ENCODE measurements at regions not wholly inside any gene's neighbourhood (a gene's known extent, or its start where the extent isn't known, plus 50 kb on each side); places are given as distances from the start of the nearest gene placed in this dataset.

DNA sequence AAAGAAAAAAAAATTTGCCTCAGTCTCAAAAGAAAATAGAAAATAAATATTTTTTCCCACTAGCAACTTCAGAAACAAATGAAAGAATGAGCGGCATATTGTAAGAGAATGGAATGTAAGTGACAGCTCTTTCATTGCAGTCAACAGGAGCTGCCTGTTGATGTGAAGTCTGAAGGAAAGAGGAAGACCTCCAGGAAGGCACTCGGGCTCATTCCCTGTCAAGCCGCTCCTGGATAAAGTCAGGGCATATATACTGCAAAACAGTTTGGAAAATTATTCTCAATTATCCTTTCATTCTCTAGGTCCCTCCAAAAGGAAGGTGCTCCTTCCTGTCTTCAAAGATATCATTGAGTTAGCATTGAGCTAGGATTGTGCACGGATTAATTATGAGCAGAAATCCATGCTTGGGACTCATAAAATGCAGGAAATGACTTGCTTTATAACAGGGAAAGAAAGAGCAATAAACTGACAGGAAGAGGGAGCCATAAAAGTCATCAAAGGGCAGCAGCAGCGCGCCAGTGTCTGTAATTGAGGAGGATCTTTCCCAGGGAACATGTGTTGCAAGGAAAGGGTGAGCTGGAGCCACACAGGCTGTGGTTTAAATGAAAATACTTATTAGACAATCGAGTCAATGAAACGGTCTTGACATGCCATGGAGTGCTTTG, 218.2 kb downstream of the C6orf118 start:
- no peak for DNase-seq (ENCODE audit: low read depth in 4 of 4, low spot score in 3 of 4)

- no peak for DNase-seq (ENCODE audit: low read depth in 4 of 4, low spot score in 3 of 4)
Observed at GRCh38 chr6:165090242-165090641, 219.2 kb downstream of the C6orf118 start.

DNA sequence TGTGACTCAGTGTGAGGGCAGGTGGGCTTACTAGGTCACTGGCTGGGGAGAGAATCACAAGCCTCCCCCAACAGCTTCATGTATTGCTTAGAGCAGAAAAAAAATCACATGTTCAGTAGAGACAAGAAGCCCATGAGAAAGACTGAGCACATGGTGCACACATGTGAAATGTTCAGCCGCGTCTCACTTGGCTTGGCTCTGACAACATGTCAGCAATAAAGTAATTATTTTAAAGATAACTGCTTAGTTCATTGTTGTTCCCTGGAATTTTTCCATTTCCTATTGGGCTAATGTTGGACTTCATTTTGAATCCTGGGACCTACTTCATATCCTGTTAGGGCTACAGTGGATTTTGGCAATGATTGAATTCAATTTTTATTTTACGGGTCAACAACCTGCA, 222.6 kb downstream of the C6orf118 start:
- no peak for DNase-seq (ENCODE audit: low read depth in 4 of 4, low spot score in 3 of 4)

- DNase-seq (ENCODE audit: low read depth in 4 of 4, low spot score in 3 of 4): no peak
Observed at GRCh38 chr6:165082636-165083035, 226.8 kb downstream of the C6orf118 start.

DNA sequence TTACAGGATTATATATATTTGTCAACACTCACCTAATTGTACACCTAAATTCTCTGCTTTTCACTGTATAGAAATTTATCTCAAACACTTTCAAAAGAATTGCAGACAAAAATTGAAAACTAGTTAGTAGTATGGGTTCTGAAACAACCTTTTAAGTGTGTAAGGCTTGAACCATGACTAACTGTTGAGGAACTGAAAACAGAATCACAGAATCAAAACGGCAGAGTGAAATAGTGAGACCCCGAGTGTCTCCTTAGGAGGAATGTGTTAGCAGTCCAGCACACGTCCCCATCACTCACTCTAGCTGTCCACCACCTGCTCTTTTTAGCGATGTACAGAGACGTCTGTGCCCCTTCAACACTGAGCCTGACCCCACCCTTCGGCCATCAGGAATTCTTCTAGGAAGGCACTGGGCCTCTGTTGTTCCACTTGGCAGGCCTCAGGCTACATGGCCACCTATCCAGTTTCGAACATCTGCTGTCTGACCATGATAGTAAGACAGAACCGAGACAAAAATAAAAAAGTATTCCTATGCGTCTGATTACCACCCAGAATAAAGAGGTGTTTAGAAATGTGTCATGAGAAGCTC, 227.4 kb downstream of the C6orf118 start:
- DNase-seq (ENCODE audit: low read depth in 4 of 4, low spot score in 3 of 4): no peak

GRCh38 chr6:165077876-165078275, 231.5 kb downstream of the C6orf118 start:
- no peak for DNase-seq (ENCODE audit: low read depth in 4 of 4, low spot score in 3 of 4)

DNA sequence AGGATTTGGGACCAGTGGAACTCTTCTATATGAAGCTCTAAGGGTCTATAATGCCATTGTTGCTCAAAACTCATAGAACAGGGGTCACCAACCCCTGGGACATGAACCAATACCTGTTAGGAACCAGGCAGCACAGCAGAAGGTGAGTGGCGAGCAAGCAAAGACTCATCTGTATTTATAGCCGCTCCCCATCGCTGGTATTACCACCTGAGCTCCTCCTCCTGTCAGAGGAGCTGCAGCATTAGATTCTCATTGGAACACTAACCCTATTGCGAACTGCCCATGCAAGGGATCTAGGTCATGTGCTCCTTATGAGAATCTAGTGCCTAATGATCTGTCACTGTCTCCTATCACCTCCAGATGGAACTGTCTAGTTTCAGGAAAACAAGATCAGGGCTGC, 237.5 kb downstream of the C6orf118 start:
- no peak for DNase-seq (ENCODE audit: low read depth in 4 of 4, low spot score in 3 of 4)

GRCh38 chr6:165060720-165061119, 248.7 kb downstream of the C6orf118 start:
- no peak for DNase-seq (ENCODE audit: low read depth in 4 of 4, low spot score in 3 of 4)

DNA sequence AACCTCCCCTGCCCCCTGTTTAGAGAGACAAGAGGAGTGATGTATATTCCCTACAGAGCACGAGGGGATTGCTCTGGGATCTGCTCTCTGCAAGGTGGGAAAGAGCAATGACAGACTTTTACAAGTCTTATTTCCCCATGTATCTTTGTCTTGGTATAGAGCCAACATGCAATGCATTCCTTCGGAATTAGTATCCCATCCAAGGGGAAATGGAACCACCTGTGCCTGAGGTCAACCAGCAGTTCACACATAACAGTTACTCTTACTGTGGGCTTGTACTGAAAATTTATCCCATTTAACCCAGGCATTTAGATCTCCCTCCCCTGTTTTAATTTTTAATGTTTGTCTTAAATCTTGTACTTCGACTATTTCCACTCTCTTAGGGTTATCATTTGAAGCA, 250.4 kb downstream of the C6orf118 start:
- no peak for DNase-seq (ENCODE audit: low read depth in 4 of 4, low spot score in 3 of 4)

DNA sequence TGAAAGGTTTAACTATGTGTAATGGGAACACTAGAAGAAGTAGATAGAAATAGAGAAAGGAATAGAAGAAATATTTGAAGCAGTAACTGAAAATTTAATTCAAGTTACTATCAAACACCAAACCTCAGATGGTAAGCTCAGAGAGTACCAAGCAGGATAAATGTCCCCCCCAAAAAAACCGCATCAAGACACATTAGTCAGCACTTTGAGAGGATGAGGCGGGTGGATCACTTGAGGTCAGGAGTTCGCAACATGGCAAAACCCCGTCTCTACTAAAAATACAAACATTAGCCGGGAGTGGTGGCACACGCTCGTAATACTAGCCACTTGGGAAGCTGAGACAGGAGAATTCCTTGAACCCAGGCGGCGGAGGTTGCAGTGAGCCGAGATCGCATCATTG, 253.1 kb downstream of the C6orf118 start:
- DNase-seq (ENCODE audit: low read depth in 4 of 4, low spot score in 3 of 4): no peak

- no peak for DNase-seq (ENCODE audit: low read depth in 4 of 4, low spot score in 3 of 4)
Observed at GRCh38 chr6:165055231-165055630, 254.2 kb downstream of the C6orf118 start.

- no peak for DNase-seq (ENCODE audit: low read depth in 4 of 4, low spot score in 3 of 4)
Observed at GRCh38 chr6:165052561-165053480, 256.6 kb downstream of the C6orf118 start.

GRCh38 chr6:165049362-165049761, 260.0 kb downstream of the C6orf118 start:
- DNase-seq (ENCODE audit: low read depth in 4 of 4, low spot score in 3 of 4): peak in 1 of 4 donors; percentile 1

GRCh38 chr6:165047952-165048351, 261.5 kb downstream of the C6orf118 start:
- DNase-seq (ENCODE audit: low read depth in 4 of 4, low spot score in 3 of 4): no peak

DNA sequence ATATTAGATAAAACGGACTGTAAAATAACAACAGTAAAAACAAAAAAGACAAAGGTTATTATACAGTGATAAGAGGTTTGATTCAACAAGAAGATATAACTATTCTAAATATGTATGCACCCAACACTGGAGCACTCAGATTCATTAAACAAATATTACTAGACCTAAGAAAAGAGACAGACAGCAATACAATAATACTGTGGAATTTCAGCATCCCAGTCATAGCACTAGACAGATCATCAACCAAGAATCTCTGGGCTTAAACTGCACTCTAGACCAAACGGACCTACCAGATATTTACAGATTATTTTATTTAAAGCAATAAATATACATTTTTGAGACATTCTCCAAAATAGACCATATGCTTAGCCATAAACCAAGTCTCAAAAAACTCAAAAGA, 263.8 kb downstream of the C6orf118 start:
- no peak for DNase-seq (ENCODE audit: low read depth in 4 of 4, low spot score in 3 of 4)

DNA sequence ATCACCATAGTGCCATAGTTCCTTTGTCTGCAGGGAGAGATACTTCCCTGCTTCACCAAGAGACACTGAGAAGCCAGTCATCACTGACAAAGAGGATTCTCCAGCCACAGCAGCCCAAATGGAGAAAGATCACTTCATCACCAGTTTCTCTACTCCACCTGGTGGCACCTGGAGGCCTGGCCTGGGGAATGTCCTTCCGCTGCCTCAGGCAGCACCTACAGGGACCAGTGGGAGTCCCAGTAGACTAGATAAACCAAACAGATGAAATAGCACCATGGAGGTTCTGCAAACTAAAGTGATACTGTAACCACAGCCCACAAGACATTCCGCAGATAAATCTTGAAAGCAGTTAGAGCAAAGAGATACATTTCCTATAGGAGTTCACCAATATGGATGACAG, 266.5 kb downstream of the C6orf118 start:
- no peak for DNase-seq (ENCODE audit: low read depth in 4 of 4, low spot score in 3 of 4)

GRCh38 chr6:165040440-165040839, 269.0 kb downstream of the C6orf118 start:
- no peak for DNase-seq (ENCODE audit: low read depth in 4 of 4, low spot score in 3 of 4)

- no peak for DNase-seq (ENCODE audit: low read depth in 4 of 4, low spot score in 3 of 4)
Observed at GRCh38 chr6:165034271-165034741, 275.1 kb downstream of the C6orf118 start.

- DNase-seq (ENCODE audit: low read depth in 4 of 4, low spot score in 3 of 4): no peak
Observed at GRCh38 chr6:165031502-165031901, 277.9 kb downstream of the C6orf118 start.

DNA sequence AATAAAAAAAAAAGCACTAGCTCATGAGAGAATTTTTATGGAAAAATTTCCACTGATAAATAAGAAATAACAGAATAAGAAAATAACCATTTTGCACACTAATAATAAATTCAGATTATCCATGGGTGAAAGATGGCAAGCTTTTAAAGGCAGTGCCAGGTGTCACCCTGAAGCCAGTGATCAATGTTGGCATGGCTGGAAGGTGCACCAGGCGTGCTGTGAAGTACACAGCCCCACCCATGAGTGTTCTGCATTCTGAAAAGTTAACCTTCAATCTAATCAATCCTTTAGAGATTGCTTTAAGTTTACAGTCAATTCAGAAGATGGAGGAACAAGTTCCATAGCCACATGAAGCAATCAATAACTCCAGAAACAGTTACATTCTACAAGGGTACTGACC, 284.4 kb downstream of the C6orf118 start:
- DNase-seq (ENCODE audit: low read depth in 4 of 4, low spot score in 3 of 4): no peak

- no peak for DNase-seq (ENCODE audit: low read depth in 4 of 4, low spot score in 3 of 4)
Observed at GRCh38 chr6:165019681-165020080, 289.7 kb downstream of the C6orf118 start.

DNA sequence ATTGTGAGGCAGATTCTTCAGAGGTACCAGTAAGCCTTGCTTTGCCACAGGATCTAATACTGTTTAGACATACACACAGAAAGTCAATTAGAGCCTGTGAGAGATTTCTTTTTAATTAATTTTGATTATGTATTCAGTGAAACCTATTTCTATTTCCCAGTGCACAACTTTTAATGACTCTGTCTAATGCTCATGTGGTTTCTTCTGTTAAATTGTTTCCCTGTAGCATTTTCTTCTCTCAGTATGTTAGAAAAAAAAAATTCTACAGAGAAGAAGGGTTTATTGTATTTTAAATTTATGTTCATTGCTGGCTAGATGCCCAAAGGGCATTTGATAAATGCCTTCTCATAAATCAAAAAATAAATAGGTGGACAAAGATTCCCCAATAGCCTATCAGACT, 293.7 kb downstream of the C6orf118 start:
- no peak for DNase-seq (ENCODE audit: low read depth in 4 of 4, low spot score in 3 of 4)
